GM19452 (cell line): ENCODE measurements at regions not wholly inside any gene's neighbourhood (a gene's known extent, or its start where the extent isn't known, plus 50 kb on each side); places are given as distances from the start of the nearest gene placed in this dataset.

Source experiments
- ATAC-seq: cut with Tn5 transposase; IDR thresholded peaks from one replicate; pipeline ENCODE4 v1.9.1; 2021; ENCODE audit not compliant: unreplicated experiment

- ATAC-seq = no peak
Observed at GRCh38 chr5:61686491-61687257, 354.6 kb downstream of the ZSWIM6 start.

- no peak for ATAC-seq
Observed at GRCh38 chr5:61687371-61687770, 355.3 kb downstream of the ZSWIM6 start.

- no peak for ATAC-seq
Observed at GRCh38 chr5:61689153-61689846, 357.2 kb downstream of the ZSWIM6 start.

- no peak for ATAC-seq
Observed at GRCh38 chr5:61697809-61698558, 365.9 kb downstream of the ZSWIM6 start.

- peak; percentile 67 for ATAC-seq
Observed at GRCh38 chr5:61701877-61702602, 370.0 kb downstream of the ZSWIM6 start.

- ATAC-seq = peak; percentile 16
Observed at GRCh38 chr5:61702784-61703183, 370.7 kb downstream of the ZSWIM6 start.

GRCh38 chr5:61704289-61704688 is 372.2 kb downstream of the ZSWIM6 start:
- peak; percentile 53 for ATAC-seq

GRCh38 chr5:61706751-61707150 is 374.7 kb downstream of the ZSWIM6 start:
- no peak for ATAC-seq

- ATAC-seq = no peak
Observed at GRCh38 chr5:61719124-61719523, 387.1 kb downstream of the ZSWIM6 start.

- ATAC-seq = no peak
Observed at GRCh38 chr5:61720829-61721228, 388.8 kb downstream of the ZSWIM6 start.

- no peak for ATAC-seq
Observed at GRCh38 chr5:61724102-61724501, 392.0 kb downstream of the ZSWIM6 start.

- no peak for ATAC-seq
Observed at GRCh38 chr5:61728287-61728686, 396.2 kb downstream of the ZSWIM6 start.

GRCh38 chr5:61730866-61731265 is 398.8 kb downstream of the ZSWIM6 start:
- ATAC-seq = no peak

GRCh38 chr5:61731267-61731945 is 399.3 kb downstream of the ZSWIM6 start:
- ATAC-seq = no peak

GRCh38 chr5:61731946-61732314 is 399.9 kb downstream of the ZSWIM6 start:
- ATAC-seq = no peak

- no peak for ATAC-seq
Observed at GRCh38 chr5:61732369-61732768, 400.3 kb downstream of the ZSWIM6 start.

- ATAC-seq = no peak
Observed at GRCh38 chr5:61732796-61733195, 400.7 kb downstream of the ZSWIM6 start.

GRCh38 chr5:61734001-61734400 is 401.9 kb downstream of the ZSWIM6 start:
- no peak for ATAC-seq

GRCh38 chr5:61734966-61735365 is 402.9 kb downstream of the ZSWIM6 start:
- no peak for ATAC-seq

- no peak for ATAC-seq
Observed at GRCh38 chr5:61735531-61735930, 403.5 kb downstream of the ZSWIM6 start.

- no peak for ATAC-seq
Observed at GRCh38 chr5:61735995-61736394, 403.9 kb downstream of the ZSWIM6 start.
